Muscle layer of colon (tissue), 2 donors: ENCODE measurements at regions not wholly inside any gene's neighbourhood (a gene's known extent, or its start where the extent isn't known, plus 50 kb on each side); places are given as distances from the start of the nearest gene placed in this dataset.

ENCODE experiments used
- H3K27ac ChIP-seq: one replicate; pipeline ENCODE4 v1.7.0; 2013; ENCODE audit warnings: low read depth, mild to moderate bottlenecking, low read length, moderate library complexity
- H3K27me3 ChIP-seq, 2 donors: one replicate each; pipeline ENCODE4 v1.7.0; 2013; ENCODE audit warnings: low read length in 2 of 2, mild to moderate bottlenecking in 2 of 2; ENCODE audit not compliant: insufficient read depth in 2 of 2, control insufficient read depth in 1 of 2
- H3K36me3 ChIP-seq: one replicate; pipeline ENCODE4 v1.7.0; 2013; ENCODE audit warnings: mild to moderate bottlenecking, low read length; ENCODE audit not compliant: insufficient read depth
- H3K4me1 ChIP-seq: one replicate; pipeline ENCODE4 v1.7.0; 2013; ENCODE audit warnings: mild to moderate bottlenecking, low read length; ENCODE audit not compliant: insufficient read depth
- H3K4me3 ChIP-seq, 2 donors: one replicate each; pipeline ENCODE4 v1.7.0; 2013; ENCODE audit warnings: low read length in 2 of 2, low read depth in 1 of 2, mild to moderate bottlenecking in 1 of 2, moderate library complexity in 1 of 2
- H3K9ac ChIP-seq: one replicate; pipeline ENCODE4 v1.7.0; 2013; ENCODE audit warnings: low read length
- H3K9me3 ChIP-seq: one replicate; pipeline ENCODE4 v1.7.0; 2013; ENCODE audit warnings: mild to moderate bottlenecking, low read length
- donor health status: abdominal sarcoma.
- donor health status: Adenocarcinoma of cecum.

GRCh38 chr11:131240421-131240820, 130.0 kb upstream of the NTM start:
- Histone ChIP-seq H3K27ac (no peak overlapping the region), H3K9ac (no peak overlapping the region), H3K9me3 (no peaks in the 10 kb centered on the region), H3K27me3 (no peaks in the 10 kb centered on the region), H3K4me3 (no peak overlapping the region), H3K4me1 (peaks cover 8% of the 10 kb centered on the region), H3K36me3 (no peaks in the 10 kb centered on the region)

- no peaks in the 10 kb centered on the region for H3K36me3 ChIP-seq
- H3K9me3 ChIP-seq: no peaks in the 10 kb centered on the region
- no peak overlapping the region for H3K9ac ChIP-seq
- H3K4me1 ChIP-seq: peaks cover 20% of the 10 kb centered on the region
- no peak overlapping the region for H3K27ac ChIP-seq
- H3K27me3 ChIP-seq: no peaks in the 10 kb centered on the region
- H3K4me3 ChIP-seq: no peak overlapping the region
Observed at GRCh38 chr11:131242476-131243000, 127.9 kb upstream of the NTM start.

GRCh38 chr11:131246156-131246555, 124.3 kb upstream of the NTM start:
- no peaks in the 10 kb centered on the region for H3K9me3 ChIP-seq
- H3K27me3 ChIP-seq: no peaks in the 10 kb centered on the region
- peaks cover 34% of the 10 kb centered on the region for H3K4me1 ChIP-seq
- H3K36me3 ChIP-seq: no peaks in the 10 kb centered on the region
- H3K4me3 ChIP-seq: no peak overlapping the region
- no peak overlapping the region for H3K27ac ChIP-seq
- H3K9ac ChIP-seq: no peak overlapping the region

- H3K36me3 ChIP-seq: no peaks in the 10 kb centered on the region
- no peaks in the 10 kb centered on the region for H3K9me3 ChIP-seq
- H3K27ac ChIP-seq: no peak overlapping the region
- no peak overlapping the region for H3K4me3 ChIP-seq
- H3K9ac ChIP-seq: no peak overlapping the region
- H3K27me3 ChIP-seq: no peaks in the 10 kb centered on the region
- H3K4me1 ChIP-seq: peaks cover 34% of the 10 kb centered on the region
Observed at GRCh38 chr11:131246663-131247062, 123.8 kb upstream of the NTM start.

GRCh38 chr11:131248588-131248987, 121.8 kb upstream of the NTM start:
- Histone ChIP-seq H3K27ac (no peak overlapping the region), H3K9me3 (no peaks in the 10 kb centered on the region), H3K27me3 (no peaks in the 10 kb centered on the region), H3K36me3 (no peaks in the 10 kb centered on the region), H3K9ac (no peak overlapping the region), H3K4me1 (peaks cover 42% of the 10 kb centered on the region), H3K4me3 (no peak overlapping the region)

- Histone ChIP-seq H3K4me3 (no peak overlapping the region), H3K9me3 (no peaks in the 10 kb centered on the region), H3K9ac (no peak overlapping the region), H3K27ac (no peak overlapping the region), H3K4me1 (peaks cover 24% of the 10 kb centered on the region), H3K36me3 (no peaks in the 10 kb centered on the region), H3K27me3 (no peaks in the 10 kb centered on the region)
Observed at GRCh38 chr11:131253142-131253655, 117.2 kb upstream of the NTM start.

- H3K9ac ChIP-seq: no peak overlapping the region
- H3K27ac ChIP-seq: no peak overlapping the region
- no peaks in the 10 kb centered on the region for H3K9me3 ChIP-seq
- H3K36me3 ChIP-seq: no peaks in the 10 kb centered on the region
- H3K4me3 ChIP-seq: no peak overlapping the region
- H3K27me3 ChIP-seq: no peaks in the 10 kb centered on the region
- H3K4me1 ChIP-seq: peaks cover 24% of the 10 kb centered on the region
Observed at GRCh38 chr11:131253656-131254151, 116.7 kb upstream of the NTM start.

- Histone ChIP-seq H3K4me1 (peaks cover 24% of the 10 kb centered on the region), H3K9ac (no peak overlapping the region), H3K36me3 (no peaks in the 10 kb centered on the region), H3K27ac (no peak overlapping the region), H3K4me3 (no peak overlapping the region), H3K27me3 (no peaks in the 10 kb centered on the region), H3K9me3 (no peaks in the 10 kb centered on the region)
Observed at GRCh38 chr11:131254254-131254653, 116.2 kb upstream of the NTM start.

- no peak overlapping the region for H3K9ac ChIP-seq
- H3K4me1 ChIP-seq: peaks cover 11% of the 10 kb centered on the region
- H3K9me3 ChIP-seq: no peaks in the 10 kb centered on the region
- H3K27me3 ChIP-seq: no peaks in the 10 kb centered on the region
- no peak overlapping the region for H3K4me3 ChIP-seq
- H3K27ac ChIP-seq: no peak overlapping the region
- no peaks in the 10 kb centered on the region for H3K36me3 ChIP-seq
Observed at GRCh38 chr11:131274233-131274632, 96.2 kb upstream of the NTM start.

- Histone ChIP-seq H3K9me3 (no peaks in the 10 kb centered on the region), H3K4me3 (peak overlapping the region in 1 of 2 donors; percentile 20), H3K9ac (no peak overlapping the region), H3K36me3 (no peaks in the 10 kb centered on the region), H3K27me3 (no peaks in the 10 kb centered on the region), H3K27ac (no peak overlapping the region), H3K4me1 (peaks cover 11% of the 10 kb centered on the region)
Observed at GRCh38 chr11:131275580-131275979, 94.8 kb upstream of the NTM start.

GRCh38 chr11:131278472-131278871, 91.9 kb upstream of the NTM start:
- Histone ChIP-seq H3K4me1 (peaks cover 11% of the 10 kb centered on the region), H3K4me3 (no peak overlapping the region), H3K9me3 (no peaks in the 10 kb centered on the region), H3K27ac (no peak overlapping the region), H3K27me3 (no peaks in the 10 kb centered on the region), H3K36me3 (no peaks in the 10 kb centered on the region), H3K9ac (no peak overlapping the region)

GRCh38 chr11:131279654-131280384, 90.6 kb upstream of the NTM start:
- Histone ChIP-seq H3K4me1 (peaks cover 11% of the 10 kb centered on the region), H3K9ac (no peak overlapping the region), H3K4me3 (no peak overlapping the region), H3K36me3 (no peaks in the 10 kb centered on the region), H3K9me3 (no peaks in the 10 kb centered on the region), H3K27me3 (no peaks in the 10 kb centered on the region), H3K27ac (no peak overlapping the region)
